K562 (cell line): ENCODE measurements at regions not wholly inside any gene's neighbourhood (a gene's known extent, or its start where the extent isn't known, plus 50 kb on each side); places are given as distances from the start of the nearest gene placed in this dataset.

Experiments
- ATAC-seq: fragments of 200-7000 bp; cut with Tn5 transposase; 3 replicates; pipeline ENCODE4 v1.9.1; 2020; ENCODE audit warnings: moderate library complexity
- BruUV-seq: library from RNA; stranded (reverse); fragments of 400-500 nt; replicated peaks from 2 replicates; lab custom pipeline; 2021; lab: Mats Ljungman, UMichigan
- CTCF ChIA-PET: fragments of 300-600 bp; formaldehyde crosslinking; extraction: SDS; loops from one replicate; lab custom pipeline; 2021; ENCODE audit warnings: low intra/inter-chr PET ratio; lab: Yijun Ruan, JAX
- POLR2A ChIA-PET: fragments of 300-600, 350-650 bp; sonication (Branson Sonifier 250); formaldehyde crosslinking; extraction: SDS; loops from one replicate; lab custom pipeline; 2021; ENCODE audit warnings: antibody characterized with exemption, inconsistent platforms; lab: Yijun Ruan, JAX
- DNase-seq, 4 experiments: peaks; one replicate each; pipeline versions ENCODE4 v3.0.0 to v3.0.0-alpha.2; 2011 to 2018; ENCODE audit warnings: low spot score in 3 of 4, mixed read lengths in 3 of 4; ENCODE audit errors: extremely low read depth in 1 of 4
- FAIRE-seq: peaks from 2 replicates; lab custom pipeline; 2011; peaks lifted over from hg19 to GRCh38; lab: Jason Lieb, UNC
- H2AFZ ChIP-seq: 2 replicates; pipeline ENCODE4 v1.6.0; 2011; ENCODE audit warnings: low read depth, low read length, control low read depth, inconsistent platforms
- H3K27ac ChIP-seq: fragments of 200-600 bp; 3 replicates; pipeline ENCODE4 v1.8.0; 2011; ENCODE audit warnings: low read depth, mild to moderate bottlenecking, control low read depth, inconsistent platforms, low read length, moderate library complexity, mixed read lengths; ENCODE audit errors: extremely low read depth
- H3K27me3 ChIP-seq, 2 experiments: fragments of 300-600 bp in 1 of 2; 2 replicates in 1 of 2; 3 replicates in 1 of 2; pipeline versions ENCODE4 v1.6.0 to v1.8.0; 2011; ENCODE audit warnings: inconsistent platforms in 2 of 2, low read length in 2 of 2, mild to moderate bottlenecking in 1 of 2, mixed read lengths in 1 of 2, moderate library complexity in 1 of 2; ENCODE audit not compliant: control insufficient read depth in 2 of 2, insufficient read depth in 2 of 2
- H3K36me3 ChIP-seq: fragments of 300-600 bp; 3 replicates; pipeline ENCODE4 v1.8.0; 2011; ENCODE audit warnings: mild to moderate bottlenecking, low read length, inconsistent platforms; ENCODE audit not compliant: control insufficient read depth, insufficient read depth
- H3K4me1 ChIP-seq, 2 experiments: fragments of 200-600 bp in 1 of 2; replicated peaks in 1 of 2; 2 replicates in 1 of 2; 3 replicates in 1 of 2; pipeline versions ENCODE4 v1.5.1 to v1.8.0; 2011; ENCODE audit warnings: inconsistent platforms in 2 of 2, low read length in 2 of 2, mild to moderate bottlenecking in 1 of 2, mixed read lengths in 1 of 2, moderate library complexity in 1 of 2; ENCODE audit not compliant: control insufficient read depth in 2 of 2, insufficient read depth in 2 of 2
- H3K4me2 ChIP-seq: 2 replicates; pipeline ENCODE4 v1.6.1; 2011; ENCODE audit warnings: low read length, control low read depth, inconsistent platforms, mixed read lengths; ENCODE audit not compliant: insufficient read depth
- H3K4me3 ChIP-seq: fragments of 200-600 bp; sonication (generic), shearing (Covaris generic); 2 replicates; pipeline ENCODE4 v1.5.1; 2016; ENCODE audit warnings: control low read depth, inconsistent platforms
- H3K79me2 ChIP-seq: fragments of 200-600 bp; 3 replicates; pipeline ENCODE4 v1.8.0; 2011; ENCODE audit warnings: low read length, inconsistent platforms; ENCODE audit not compliant: control insufficient read depth, insufficient read depth
- H3K9ac ChIP-seq, 2 experiments: 2 replicates each; pipeline versions ENCODE4 v1.6.0 to v1.6.1; 2011; ENCODE audit warnings: low read depth in 2 of 2, low read length in 2 of 2, control low read depth in 1 of 2, inconsistent platforms in 1 of 2, mild to moderate bottlenecking in 1 of 2, mixed read lengths in 1 of 2; ENCODE audit not compliant: insufficient read depth in 1 of 2
- H3K9me1 ChIP-seq: one replicate; pipeline ENCODE4 v1.6.0; 2011; ENCODE audit warnings: inconsistent platforms, mild to moderate bottlenecking, low read length, moderate library complexity; ENCODE audit not compliant: control insufficient read depth, insufficient read depth
- H3K9me3 ChIP-seq: replicated peaks from 2 replicates; pipeline ENCODE4 v1.5.1; 2011; ENCODE audit warnings: low read depth, low read length, inconsistent platforms; ENCODE audit not compliant: control insufficient read depth, insufficient read depth
- H4K20me1 ChIP-seq: replicated peaks from 2 replicates; pipeline ENCODE4 v1.6.1; 2011; ENCODE audit warnings: low read length, inconsistent platforms, mixed read lengths; ENCODE audit not compliant: control insufficient read depth, insufficient read depth
- ATF3 ChIP-seq, 2 experiments: fragments of 450-650 bp in 1 of 2; sonication (generic) in 1 of 2; formaldehyde crosslinking in 1 of 2; IDR thresholded peaks in 1 of 2; conservative IDR thresholded peaks in 1 of 2; 2 replicates each; pipeline versions ENCODE4 v1.6.1 to v1.8.1; 2016 to 2023; ENCODE audit warnings: mild to moderate bottlenecking in 2 of 2, moderate library complexity in 2 of 2, inconsistent platforms in 1 of 2, missing genetic modification reagents in 1 of 2
- CEBPB ChIP-seq: fragments of 450-650 bp; IDR thresholded peaks from 2 replicates; pipeline ENCODE4 v1.6.1; 2016; ENCODE audit warnings: missing genetic modification characterization, missing compliant biosample characterization
- CEBPG ChIP-seq, 3 experiments: fragments of 200-800 bp in 1 of 3; sonication (Bioruptor generic) in 1 of 3; sonication (generic) in 1 of 3; formaldehyde crosslinking in 1 of 3; IDR thresholded peaks in 2 of 3; conservative IDR thresholded peaks in 1 of 3; 2 replicates each; pipeline versions ENCODE4 v1.6.1 to v1.8.0; 2016 to 2022; ENCODE audit warnings: missing compliant biosample characterization in 2 of 3, missing genetic modification characterization in 2 of 3, mild to moderate bottlenecking in 1 of 3, missing genetic modification reagents in 1 of 3
- CTBP1 ChIP-seq: fragments of 450-650 bp; IDR thresholded peaks from 2 replicates; pipeline ENCODE4 v1.6.1; 2016; ENCODE audit warnings: borderline replicate concordance
- FOXA3 ChIP-seq, 2 experiments: fragments of 450-650 bp in 1 of 2; sonication (generic) in 1 of 2; formaldehyde crosslinking; IDR thresholded peaks in 1 of 2; conservative IDR thresholded peaks in 1 of 2; 2 replicates each; pipeline versions ENCODE4 v1.4.0 to v1.8.0; 2020 to 2022; ENCODE audit warnings: mild to moderate bottlenecking in 2 of 2, missing genetic modification reagents in 1 of 2
- HOXB6 ChIP-seq: fragments of 250-450 bp; sonication (Bioruptor Pico); IDR thresholded peaks from 2 replicates; pipeline ENCODE4 v1.5.1; 2022; ENCODE audit warnings: mild to moderate bottlenecking, borderline replicate concordance
- IFI16 ChIP-seq: fragments of 250-450 bp; sonication (Bioruptor Pico); IDR thresholded peaks from 2 replicates; pipeline ENCODE4 v2.1.2; 2022; ENCODE audit warnings: mild to moderate bottlenecking, inconsistent platforms
- KAT8 ChIP-seq: fragments of 450-650 bp; IDR thresholded peaks from 2 replicates; pipeline ENCODE4 v1.6.1; 2016; ENCODE audit warnings: low read depth, mild to moderate bottlenecking
- KDM2B ChIP-seq: fragments of 250-450 bp; sonication (Bioruptor Pico); IDR thresholded peaks from 2 replicates; pipeline ENCODE4 v1.8.0; 2021; ENCODE audit warnings: mild to moderate bottlenecking, moderate library complexity
- MIER1 ChIP-seq: fragments of 450-650 bp; IDR thresholded peaks from 2 replicates; pipeline ENCODE4 v1.6.1; 2016; ENCODE audit warnings: antibody characterized with exemption, mild to moderate bottlenecking, low read depth
- SIX5 ChIP-seq, 2 experiments: IDR thresholded peaks; 2 replicates each; pipeline ENCODE4 v1.6.1; 2011; ENCODE audit warnings: low read length in 2 of 2, borderline replicate concordance in 1 of 2, low read depth in 1 of 2, mild to moderate bottlenecking in 1 of 2, moderate library complexity in 1 of 2; ENCODE audit not compliant: insufficient read depth in 1 of 2
- STAT5A ChIP-seq: IDR thresholded peaks from 2 replicates; pipeline ENCODE4 v1.6.1; 2012; ENCODE audit warnings: low read length, inconsistent platforms, borderline replicate concordance
- TRIM24 ChIP-seq, 2 experiments: fragments of 450-650 bp; IDR thresholded peaks; 2 replicates each; pipeline ENCODE4 v1.6.1; 2016
- ZBTB7A ChIP-seq: IDR thresholded peaks from 2 replicates; pipeline ENCODE4 v1.6.1; 2011; ENCODE audit warnings: low read depth, mild to moderate bottlenecking, low read length, moderate library complexity, borderline replicate concordance; ENCODE audit not compliant: control insufficient read depth
- ZNF324 ChIP-seq: fragments of 250-450 bp; sonication (Bioruptor Pico); IDR thresholded peaks from 2 replicates; pipeline ENCODE4 v1.4.0; 2020; ENCODE audit warnings: mild to moderate bottlenecking
- ZNF354B ChIP-seq: fragments of 250-450 bp; sonication (Bioruptor Pico); IDR thresholded peaks from 2 replicates; pipeline ENCODE4 v1.4.0; 2020
- ZNF445 ChIP-seq: fragments of 250-450 bp; sonication (Bioruptor Pico); IDR thresholded peaks from 2 replicates; pipeline ENCODE4 v1.4.0; 2020; ENCODE audit warnings: low read depth, mild to moderate bottlenecking, moderate library complexity
- ZNF764 ChIP-seq: fragments of 250-450 bp; sonication (Bioruptor Pico); IDR thresholded peaks from 2 replicates; pipeline ENCODE4 v1.4.0; 2020; ENCODE audit warnings: low read depth, mild to moderate bottlenecking, moderate library complexity
- whole genome bisulfite sequencing: fragments of 100-300 bp; shearing (Covaris generic); methylation state at CpG from one replicate; pipeline ENCODE4 v1.1.6; 2016; ENCODE audit warnings: low coverage, mixed read lengths; ENCODE audit not compliant: insufficient coverage; ENCODE audit errors: missing lambda C conversion rate; 5-methylcytosine and 5-hydroxymethylcytosine counted together
- in situ Hi-C: fragments of 300-500 bp; cut with MboI; formaldehyde crosslinking; loops from 4 replicates; pipeline ENCODE4 v1.15.0; 2018; ENCODE audit warnings: inconsistent platforms, mixed read lengths
- intact Hi-C: fragments of 100-400 bp; cut with micrococcal nuclease; formaldehyde crosslinking; loops from 2 replicates; pipeline ENCODE4 v1.14.2; 2022
- TF ChIP-seq, protein P1 (sequence below): sonication (generic); formaldehyde crosslinking; IDR thresholded peaks from 2 replicates; pipeline ENCODE4 v1.8.1; 2023; ENCODE audit warnings: mild to moderate bottlenecking, missing genetic modification reagents
- TF ChIP-seq, protein P2 (sequence below): sonication (generic); formaldehyde crosslinking; IDR thresholded peaks from 2 replicates; pipeline ENCODE4 v1.8.1; 2023; ENCODE audit warnings: mild to moderate bottlenecking, missing genetic modification reagents, moderate library complexity

DNA sequence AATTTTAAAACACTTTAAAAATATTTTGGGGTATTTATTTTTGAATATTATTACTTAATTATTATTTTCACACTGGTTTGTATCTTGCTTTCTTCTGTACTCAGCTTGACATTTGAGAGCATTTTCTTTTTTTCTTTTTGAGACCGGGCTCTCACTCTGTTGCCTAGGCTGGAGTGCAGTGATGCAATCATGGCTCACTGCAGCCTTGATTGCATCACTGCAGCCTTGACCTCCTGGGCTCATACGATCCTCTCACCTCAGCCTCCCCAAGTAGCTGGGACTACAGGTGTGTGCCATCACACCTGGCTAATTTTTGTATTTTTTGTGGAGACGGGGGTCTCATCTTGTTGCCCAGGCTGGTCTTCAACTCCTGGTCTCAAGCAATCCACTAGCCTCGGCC, 79.9 kb upstream of the DLX2 start:
- CTCF ChIA-PET: no interaction called here

More for the DNA sequence above, 79.9 kb upstream of the DLX2 start:
- no peak for FAIRE-seq
- Histone ChIP-seq H3K27me3 (no peaks in the 10 kb centered on the region), H4K20me1 (no peaks in the 10 kb centered on the region), H3K4me1 (no peaks in the 10 kb centered on the region), H3K36me3 (no peaks in the 10 kb centered on the region), H3K9me1 (no peaks in the 10 kb centered on the region), H3K4me2 (no peak overlapping the region), H3K4me3 (no peak overlapping the region), H2AFZ (no peak overlapping the region), H3K27ac (no peak overlapping the region), H3K9me3 (no peaks in the 10 kb centered on the region), H3K79me2 (no peaks in the 10 kb centered on the region), H3K9ac (no peak overlapping the region)
- WGBS: 6% methylated on average over 4 of the region's 4 CpGs
- no TSS peak for BruUV-seq
- no peak for DNase-seq
- peak; percentile 40 to 63; a peak in 2 of 4 replicates for TF ChIP-seq TRIM24 (IDR thresholded peaks at IDR 0.05)
- no peak for TF ChIP-seq KDM2B (CRISPR knock-in tag)
- peak; percentile 91 for TF ChIP-seq ATF3 (IDR thresholded peaks at IDR 0.05)
- TF ChIP-seq ATF3 (CRISPR knock-in tag; conservative IDR thresholded peaks at IDR 0.05): no peak
- no peak for TF ChIP-seq STAT5A
- TF ChIP-seq, protein P1, sequence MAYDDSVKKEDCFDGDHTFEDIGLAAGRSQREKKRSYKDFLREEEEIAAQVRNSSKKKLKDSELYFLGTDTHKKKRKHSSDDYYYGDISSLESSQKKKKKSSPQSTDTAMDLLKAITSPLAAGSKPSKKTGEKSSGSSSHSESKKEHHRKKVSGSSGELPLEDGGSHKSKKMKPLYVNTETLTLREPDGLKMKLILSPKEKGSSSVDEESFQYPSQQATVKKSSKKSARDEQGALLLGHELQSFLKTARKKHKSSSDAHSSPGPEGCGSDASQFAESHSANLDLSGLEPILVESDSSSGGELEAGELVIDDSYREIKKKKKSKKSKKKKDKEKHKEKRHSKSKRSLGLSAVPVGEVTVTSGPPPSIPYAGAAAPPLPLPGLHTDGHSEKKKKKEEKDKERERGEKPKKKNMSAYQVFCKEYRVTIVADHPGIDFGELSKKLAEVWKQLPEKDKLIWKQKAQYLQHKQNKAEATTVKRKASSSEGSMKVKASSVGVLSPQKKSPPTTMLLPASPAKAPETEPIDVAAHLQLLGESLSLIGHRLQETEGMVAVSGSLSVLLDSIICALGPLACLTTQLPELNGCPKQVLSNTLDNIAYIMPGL (CRISPR knock-in tag): no peak
- TF ChIP-seq MIER1: no peak
- TF ChIP-seq FOXA3 (CRISPR knock-in tag; conservative IDR thresholded peaks at IDR 0.05 in 1 of 2, IDR thresholded peaks at IDR 0.05 in 1 of 2): no peak
- TF ChIP-seq CEBPG (CRISPR knock-in tag; IDR thresholded peaks at IDR 0.05): peak; percentile 34; the same call in 1 of the 2 replicates
- TF ChIP-seq CEBPG (tag; conservative IDR thresholded peaks at IDR 0.05 in 1 of 2, IDR thresholded peaks at IDR 0.05 in 1 of 2): peak; percentile 83 to 86
- peak; percentile 83 for TF ChIP-seq CEBPB
- no peak for TF ChIP-seq KAT8
- no peak for TF ChIP-seq ZNF445 (CRISPR knock-in tag)
- TF ChIP-seq, protein P2, sequence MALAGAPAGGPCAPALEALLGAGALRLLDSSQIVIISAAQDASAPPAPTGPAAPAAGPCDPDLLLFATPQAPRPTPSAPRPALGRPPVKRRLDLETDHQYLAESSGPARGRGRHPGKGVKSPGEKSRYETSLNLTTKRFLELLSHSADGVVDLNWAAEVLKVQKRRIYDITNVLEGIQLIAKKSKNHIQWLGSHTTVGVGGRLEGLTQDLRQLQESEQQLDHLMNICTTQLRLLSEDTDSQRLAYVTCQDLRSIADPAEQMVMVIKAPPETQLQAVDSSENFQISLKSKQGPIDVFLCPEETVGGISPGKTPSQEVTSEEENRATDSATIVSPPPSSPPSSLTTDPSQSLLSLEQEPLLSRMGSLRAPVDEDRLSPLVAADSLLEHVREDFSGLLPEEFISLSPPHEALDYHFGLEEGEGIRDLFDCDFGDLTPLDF (CRISPR knock-in tag): no peak
- TF ChIP-seq ZNF764 (CRISPR knock-in tag): no peak
- TF ChIP-seq SIX5 (IDR thresholded peaks at IDR 0.05; ENCODE audit: borderline replicate concordance in 1 of 2, insufficient read depth in 1 of 2, low read depth in 1 of 2, low read length in 2 of 2): no peak
- TF ChIP-seq ZNF324 (CRISPR knock-in tag): no peak
- no peak for TF ChIP-seq IFI16 (CRISPR knock-in tag)
- no peak for TF ChIP-seq CTBP1
- no peak for TF ChIP-seq ZNF354B (CRISPR knock-in tag)
- TF ChIP-seq ZBTB7A: no peak
- TF ChIP-seq HOXB6 (CRISPR knock-in tag): no peak
- POLR2A ChIA-PET: no interaction called here
- peak; percentile 61; the same call in 2 of the 3 replicates for ATAC-seq
- in situ Hi-C loops (no loop called here), intact Hi-C loops (no loop called here)
